ENCODE measurements at regions not wholly inside any gene's neighbourhood (a gene's known extent, or its start where the extent isn't known, plus 50 kb on each side); places are given as distances from the start of the nearest gene placed in this dataset.

GRCh38 chr20:60664106-60664505 is 588.0 kb upstream of the CDH4 start:
- TF ChIP-seq ZBTB11 (tag by site-specific recombination; conservative IDR thresholded peaks at IDR 0.05; ENCODE audit: low read depth) (no peak), ZNF830 (tag by site-specific recombination; IDR thresholded peaks at IDR 0.05; ENCODE audit: low read depth) (no peak), ZNF558 (tag by site-specific recombination; IDR thresholded peaks at IDR 0.05) (no peak), YY2 (tag by site-specific recombination; IDR thresholded peaks at IDR 0.05) (no peak), MZF1 (tag by site-specific recombination; IDR thresholded peaks at IDR 0.05; ENCODE audit: borderline replicate concordance) (no peak), ZNF423 (tag by site-specific recombination; IDR thresholded peaks at IDR 0.05) (no peak), ZFHX2 (tag by site-specific recombination; conservative IDR thresholded peaks at IDR 0.05) (no peak), ZNF580 (tag by site-specific recombination; IDR thresholded peaks at IDR 0.05) (no peak), GLIS1 (tag by site-specific recombination; IDR thresholded peaks at IDR 0.05) (no peak), ZBTB1 (tag by site-specific recombination; IDR thresholded peaks at IDR 0.05) (no peak), SCRT2 (tag by site-specific recombination; IDR thresholded peaks at IDR 0.05) (no peak)
- TF ChIP-seq, protein P1, sequence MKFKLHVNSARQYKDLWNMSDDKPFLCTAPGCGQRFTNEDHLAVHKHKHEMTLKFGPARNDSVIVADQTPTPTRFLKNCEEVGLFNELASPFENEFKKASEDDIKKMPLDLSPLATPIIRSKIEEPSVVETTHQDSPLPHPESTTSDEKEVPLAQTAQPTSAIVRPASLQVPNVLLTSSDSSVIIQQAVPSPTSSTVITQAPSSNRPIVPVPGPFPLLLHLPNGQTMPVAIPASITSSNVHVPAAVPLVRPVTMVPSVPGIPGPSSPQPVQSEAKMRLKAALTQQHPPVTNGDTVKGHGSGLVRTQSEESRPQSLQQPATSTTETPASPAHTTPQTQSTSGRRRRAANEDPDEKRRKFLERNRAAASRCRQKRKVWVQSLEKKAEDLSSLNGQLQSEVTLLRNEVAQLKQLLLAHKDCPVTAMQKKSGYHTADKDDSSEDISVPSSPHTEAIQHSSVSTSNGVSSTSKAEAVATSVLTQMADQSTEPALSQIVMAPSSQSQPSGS (tag by site-specific recombination; IDR thresholded peaks at IDR 0.05; ENCODE audit: low read depth) = no peak
- TF ChIP-seq, protein P2, sequence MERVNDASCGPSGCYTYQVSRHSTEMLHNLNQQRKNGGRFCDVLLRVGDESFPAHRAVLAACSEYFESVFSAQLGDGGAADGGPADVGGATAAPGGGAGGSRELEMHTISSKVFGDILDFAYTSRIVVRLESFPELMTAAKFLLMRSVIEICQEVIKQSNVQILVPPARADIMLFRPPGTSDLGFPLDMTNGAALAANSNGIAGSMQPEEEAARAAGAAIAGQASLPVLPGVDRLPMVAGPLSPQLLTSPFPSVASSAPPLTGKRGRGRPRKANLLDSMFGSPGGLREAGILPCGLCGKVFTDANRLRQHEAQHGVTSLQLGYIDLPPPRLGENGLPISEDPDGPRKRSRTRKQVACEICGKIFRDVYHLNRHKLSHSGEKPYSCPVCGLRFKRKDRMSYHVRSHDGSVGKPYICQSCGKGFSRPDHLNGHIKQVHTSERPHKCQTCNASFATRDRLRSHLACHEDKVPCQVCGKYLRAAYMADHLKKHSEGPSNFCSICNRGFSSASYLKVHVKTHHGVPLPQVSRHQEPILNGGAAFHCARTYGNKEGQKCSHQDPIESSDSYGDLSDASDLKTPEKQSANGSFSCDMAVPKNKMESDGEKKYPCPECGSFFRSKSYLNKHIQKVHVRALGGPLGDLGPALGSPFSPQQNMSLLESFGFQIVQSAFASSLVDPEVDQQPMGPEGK (tag by site-specific recombination; IDR thresholded peaks at IDR 0.05) = no peak
- TF ChIP-seq, protein P3, sequence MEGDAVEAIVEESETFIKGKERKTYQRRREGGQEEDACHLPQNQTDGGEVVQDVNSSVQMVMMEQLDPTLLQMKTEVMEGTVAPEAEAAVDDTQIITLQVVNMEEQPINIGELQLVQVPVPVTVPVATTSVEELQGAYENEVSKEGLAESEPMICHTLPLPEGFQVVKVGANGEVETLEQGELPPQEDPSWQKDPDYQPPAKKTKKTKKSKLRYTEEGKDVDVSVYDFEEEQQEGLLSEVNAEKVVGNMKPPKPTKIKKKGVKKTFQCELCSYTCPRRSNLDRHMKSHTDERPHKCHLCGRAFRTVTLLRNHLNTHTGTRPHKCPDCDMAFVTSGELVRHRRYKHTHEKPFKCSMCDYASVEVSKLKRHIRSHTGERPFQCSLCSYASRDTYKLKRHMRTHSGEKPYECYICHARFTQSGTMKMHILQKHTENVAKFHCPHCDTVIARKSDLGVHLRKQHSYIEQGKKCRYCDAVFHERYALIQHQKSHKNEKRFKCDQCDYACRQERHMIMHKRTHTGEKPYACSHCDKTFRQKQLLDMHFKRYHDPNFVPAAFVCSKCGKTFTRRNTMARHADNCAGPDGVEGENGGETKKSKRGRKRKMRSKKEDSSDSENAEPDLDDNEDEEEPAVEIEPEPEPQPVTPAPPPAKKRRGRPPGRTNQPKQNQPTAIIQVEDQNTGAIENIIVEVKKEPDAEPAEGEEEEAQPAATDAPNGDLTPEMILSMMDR (tag by site-specific recombination; IDR thresholded peaks at IDR 0.05) = no peak
- H3K27ac ChIP-seq (ENCODE audit: extremely low read depth, low read depth, low read length) = no peak overlapping the region
- no peaks in the 10 kb centered on the region for H3K9me3 ChIP-seq (ENCODE audit: control insufficient read depth, insufficient read depth, low read depth, low read length)
- CTCF ChIA-PET = no interaction called here
- no peak overlapping the region for H3K4me3 ChIP-seq (ENCODE audit: low read depth, low read length)
- no peaks in the 10 kb centered on the region for H3K36me3 ChIP-seq (ENCODE audit: control insufficient read depth in 2 of 2, insufficient read depth in 1 of 2, low read length in 2 of 2)
- POLR2A ChIA-PET = no interaction called here
- H3K4me1 ChIP-seq (ENCODE audit: control insufficient read depth, insufficient read depth, low read length) = no peaks in the 10 kb centered on the region

DNA sequence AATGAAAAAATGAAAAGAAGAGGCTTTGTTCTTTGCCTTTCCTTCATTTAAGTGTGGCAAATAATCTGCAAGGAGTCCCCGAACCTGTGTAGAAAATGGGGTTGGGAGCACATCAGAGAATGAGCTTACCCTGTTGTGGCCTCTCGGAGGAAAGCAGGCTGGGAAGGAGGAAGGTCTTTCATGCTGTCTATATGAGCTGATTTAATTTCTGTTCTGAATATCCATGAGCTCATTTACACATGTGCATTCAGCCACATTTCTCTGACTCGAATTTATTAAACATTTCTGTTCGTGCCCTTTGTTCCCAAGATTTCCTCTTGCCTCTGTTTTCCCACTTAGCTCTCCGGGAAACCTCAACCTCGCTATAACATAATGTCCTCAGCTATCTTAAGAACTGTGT is 584.4 kb upstream of the CDH4 start:
- Histone ChIP-seq H3K9me3 (ENCODE audit: control insufficient read depth, insufficient read depth, low read depth, low read length) (no peaks in the 10 kb centered on the region), H3K27ac (ENCODE audit: extremely low read depth, low read depth, low read length) (no peak overlapping the region), H3K4me3 (ENCODE audit: low read depth, low read length) (no peak overlapping the region), H3K4me1 (ENCODE audit: control insufficient read depth, insufficient read depth, low read length) (no peaks in the 10 kb centered on the region), H3K36me3 (ENCODE audit: control insufficient read depth in 2 of 2, insufficient read depth in 1 of 2, low read length in 2 of 2) (no peaks in the 10 kb centered on the region)
- CTCF ChIA-PET = no interaction called here
- POLR2A ChIA-PET = no interaction called here
- TF ChIP-seq ZNF791 (tag by site-specific recombination; IDR thresholded peaks at IDR 0.05) (no peak), HOXA7 (CRISPR knock-in tag; IDR thresholded peaks at IDR 0.05; ENCODE audit: borderline replicate concordance) (no peak), TCF7L2 (IDR thresholded peaks at IDR 0.05; ENCODE audit: borderline replicate concordance, low read depth, low read length) (no peak), ZNF548 (tag by site-specific recombination; IDR thresholded peaks at IDR 0.05) (no peak), ZNF837 (tag by site-specific recombination; IDR thresholded peaks at IDR 0.05) (no peak), SP3 (tag by site-specific recombination; IDR thresholded peaks at IDR 0.05) (no peak)
- TF ChIP-seq, protein P4, sequence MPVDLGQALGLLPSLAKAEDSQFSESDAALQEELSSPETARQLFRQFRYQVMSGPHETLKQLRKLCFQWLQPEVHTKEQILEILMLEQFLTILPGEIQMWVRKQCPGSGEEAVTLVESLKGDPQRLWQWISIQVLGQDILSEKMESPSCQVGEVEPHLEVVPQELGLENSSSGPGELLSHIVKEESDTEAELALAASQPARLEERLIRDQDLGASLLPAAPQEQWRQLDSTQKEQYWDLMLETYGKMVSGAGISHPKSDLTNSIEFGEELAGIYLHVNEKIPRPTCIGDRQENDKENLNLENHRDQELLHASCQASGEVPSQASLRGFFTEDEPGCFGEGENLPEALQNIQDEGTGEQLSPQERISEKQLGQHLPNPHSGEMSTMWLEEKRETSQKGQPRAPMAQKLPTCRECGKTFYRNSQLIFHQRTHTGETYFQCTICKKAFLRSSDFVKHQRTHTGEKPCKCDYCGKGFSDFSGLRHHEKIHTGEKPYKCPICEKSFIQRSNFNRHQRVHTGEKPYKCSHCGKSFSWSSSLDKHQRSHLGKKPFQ (tag by site-specific recombination; IDR thresholded peaks at IDR 0.05) = no peak
- TF ChIP-seq, protein P2 (tag by site-specific recombination; IDR thresholded peaks at IDR 0.05) = no peak
- TF ChIP-seq, protein P5, sequence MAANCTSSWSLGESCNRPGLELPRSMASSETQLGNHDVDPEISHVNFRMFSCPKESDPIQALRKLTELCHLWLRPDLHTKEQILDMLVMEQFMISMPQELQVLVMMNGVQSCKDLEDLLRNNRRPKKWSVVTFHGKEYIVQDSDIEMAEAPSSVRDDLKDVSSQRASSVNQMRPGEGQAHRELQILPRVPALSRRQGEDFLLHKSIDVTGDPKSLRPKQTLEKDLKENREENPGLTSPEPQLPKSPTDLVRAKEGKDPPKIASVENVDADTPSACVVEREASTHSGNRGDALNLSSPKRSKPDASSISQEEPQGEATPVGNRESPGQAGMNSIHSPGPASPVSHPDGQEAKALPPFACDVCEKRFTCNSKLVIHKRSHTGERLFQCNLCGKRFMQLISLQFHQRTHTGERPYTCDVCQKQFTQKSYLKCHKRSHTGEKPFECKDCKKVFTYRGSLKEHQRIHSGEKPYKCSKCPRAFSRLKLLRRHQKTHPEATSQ (tag by site-specific recombination; IDR thresholded peaks at IDR 0.05) = no peak

Data from HEK293 (cell line).